ENCODE measurements at regions not wholly inside any gene's neighbourhood (a gene's known extent, or its start where the extent isn't known, plus 50 kb on each side); places are given as distances from the start of the nearest gene placed in this dataset.
A peak's percentile ranks its signal among the peaks of the same experiment; 100 is the strongest.
"Not testable (repeated sequence)": the region's sequence is repeated elsewhere in the genome, so short reads cannot be mapped to it uniquely, and the experiment has no call there.

DNA sequence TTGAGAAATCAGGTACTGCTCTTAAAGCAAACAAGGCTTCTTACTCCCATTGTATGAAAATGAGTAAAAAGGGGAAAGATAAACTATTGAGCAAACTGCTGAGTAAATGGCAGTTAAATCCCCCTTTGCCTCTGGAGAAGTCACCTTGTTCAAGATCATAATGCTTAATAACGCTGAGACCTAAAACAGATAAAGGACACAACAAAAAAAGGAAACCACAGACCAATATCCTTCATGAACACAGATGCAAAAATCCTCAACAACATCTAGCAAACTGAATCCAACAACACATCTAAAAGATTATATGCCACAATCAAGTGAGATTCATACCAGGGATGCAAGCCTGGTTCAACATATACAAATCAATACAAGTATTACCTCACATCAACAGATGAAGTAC, 109.0 kb upstream of the MDM1 start:
- TF ChIP-seq TAF1 (IDR thresholded peaks at IDR 0.05; ENCODE audit: borderline replicate concordance, low read depth, low read length) (no peak), POLR2AphosphoS5 (IDR thresholded peaks at IDR 0.05; ENCODE audit: low read depth, low read length) (no peak), POLR2A (IDR thresholded peaks at IDR 0.05; ENCODE audit: low read depth, low read length) (no peak)
- DNase-seq (ENCODE audit: insufficient read length) = no peak
- FAIRE-seq = peak; percentile 9

DNA sequence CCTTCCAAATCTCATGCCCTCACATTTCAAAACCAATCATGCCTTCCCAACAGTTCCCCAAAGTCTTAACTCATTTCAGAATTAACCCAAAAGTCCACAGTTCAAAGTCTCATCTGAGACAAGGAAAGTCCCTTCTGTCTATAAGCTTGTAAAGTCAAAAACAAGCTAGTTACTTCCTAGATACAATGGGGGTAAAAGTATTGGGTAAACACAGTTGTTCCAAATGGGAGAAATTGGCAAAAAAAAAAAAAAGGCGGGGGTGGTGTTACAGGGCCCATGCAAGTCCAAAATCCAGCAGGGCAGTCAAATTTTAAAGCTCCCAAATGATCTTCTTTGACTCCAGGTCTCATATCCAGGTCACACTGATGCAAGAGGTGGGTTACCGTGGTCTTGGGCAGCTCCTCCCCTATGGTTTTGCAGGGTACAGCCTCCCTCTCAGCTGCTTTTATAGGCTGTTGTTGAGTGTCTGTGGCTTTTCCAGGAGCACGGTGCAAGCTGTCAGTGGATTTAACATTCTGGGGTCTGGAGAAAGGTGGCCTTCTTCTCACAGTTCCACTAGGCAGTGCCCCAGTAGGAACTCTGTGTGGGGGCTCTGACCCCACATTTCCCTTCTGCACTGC, 110.3 kb upstream of the MDM1 start:
- FAIRE-seq; DNase-seq (ENCODE audit: insufficient read length): not testable (repeated sequence)

DNA sequence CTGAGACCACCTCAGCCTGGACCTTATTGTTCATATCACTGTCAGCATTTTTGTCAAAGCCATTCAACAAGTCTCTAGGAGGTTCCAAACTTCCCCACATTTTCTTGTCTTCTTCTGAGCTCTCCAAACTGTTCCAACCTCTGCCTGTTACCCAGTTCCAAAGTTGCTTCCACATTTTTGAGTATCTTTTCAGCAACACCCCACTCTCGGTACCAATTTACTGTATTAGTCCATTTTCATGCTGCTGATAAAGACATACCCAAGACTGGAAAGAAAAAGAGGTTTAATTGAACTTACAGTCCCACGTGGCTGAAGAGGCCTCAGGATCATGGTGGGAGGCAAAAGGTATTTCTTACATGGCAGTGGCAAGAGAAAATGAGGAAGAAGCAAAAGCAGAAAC, 111.5 kb upstream of the MDM1 start:
- DNase-seq (ENCODE audit: insufficient read length); FAIRE-seq: not testable (repeated sequence)

GRCh38 chr12:68445824-68446223, 113.7 kb upstream of the MDM1 start:
- DNase-seq (ENCODE audit: insufficient read length) (no peak), FAIRE-seq (no peak)
- no peak for TF ChIP-seq TAF1 (IDR thresholded peaks at IDR 0.05; ENCODE audit: borderline replicate concordance, low read depth, low read length)
- no peak for TF ChIP-seq POLR2A (IDR thresholded peaks at IDR 0.05; ENCODE audit: low read depth, low read length)
- TF ChIP-seq POLR2AphosphoS5 (IDR thresholded peaks at IDR 0.05; ENCODE audit: low read depth, low read length) = no peak

DNA sequence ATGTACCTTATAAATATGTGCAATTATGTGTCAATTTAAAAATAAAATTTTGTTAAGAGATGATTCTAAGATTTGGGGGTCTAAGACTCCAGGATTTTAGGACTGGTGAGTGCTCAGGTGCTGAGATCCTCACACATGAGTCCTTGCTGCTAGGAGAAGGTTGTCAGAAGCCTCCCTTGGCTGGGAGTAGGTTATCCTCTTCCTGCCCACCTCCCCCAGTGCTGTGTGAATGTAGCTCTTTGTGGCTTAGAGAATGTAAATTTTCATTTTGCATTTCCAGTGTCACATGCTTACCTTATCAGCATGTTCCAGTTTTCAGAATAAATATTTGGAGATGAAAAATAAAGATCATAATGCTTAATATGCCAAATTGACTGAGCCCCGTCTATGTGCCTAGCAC, 114.2 kb upstream of the MDM1 start:
- no peak for DNase-seq (ENCODE audit: insufficient read length)
- FAIRE-seq = no peak
- no peak for TF ChIP-seq POLR2A (IDR thresholded peaks at IDR 0.05; ENCODE audit: low read depth, low read length)
- TF ChIP-seq TAF1 (IDR thresholded peaks at IDR 0.05; ENCODE audit: borderline replicate concordance, low read depth, low read length) = no peak
- no peak for TF ChIP-seq POLR2AphosphoS5 (IDR thresholded peaks at IDR 0.05; ENCODE audit: low read depth, low read length)

DNA sequence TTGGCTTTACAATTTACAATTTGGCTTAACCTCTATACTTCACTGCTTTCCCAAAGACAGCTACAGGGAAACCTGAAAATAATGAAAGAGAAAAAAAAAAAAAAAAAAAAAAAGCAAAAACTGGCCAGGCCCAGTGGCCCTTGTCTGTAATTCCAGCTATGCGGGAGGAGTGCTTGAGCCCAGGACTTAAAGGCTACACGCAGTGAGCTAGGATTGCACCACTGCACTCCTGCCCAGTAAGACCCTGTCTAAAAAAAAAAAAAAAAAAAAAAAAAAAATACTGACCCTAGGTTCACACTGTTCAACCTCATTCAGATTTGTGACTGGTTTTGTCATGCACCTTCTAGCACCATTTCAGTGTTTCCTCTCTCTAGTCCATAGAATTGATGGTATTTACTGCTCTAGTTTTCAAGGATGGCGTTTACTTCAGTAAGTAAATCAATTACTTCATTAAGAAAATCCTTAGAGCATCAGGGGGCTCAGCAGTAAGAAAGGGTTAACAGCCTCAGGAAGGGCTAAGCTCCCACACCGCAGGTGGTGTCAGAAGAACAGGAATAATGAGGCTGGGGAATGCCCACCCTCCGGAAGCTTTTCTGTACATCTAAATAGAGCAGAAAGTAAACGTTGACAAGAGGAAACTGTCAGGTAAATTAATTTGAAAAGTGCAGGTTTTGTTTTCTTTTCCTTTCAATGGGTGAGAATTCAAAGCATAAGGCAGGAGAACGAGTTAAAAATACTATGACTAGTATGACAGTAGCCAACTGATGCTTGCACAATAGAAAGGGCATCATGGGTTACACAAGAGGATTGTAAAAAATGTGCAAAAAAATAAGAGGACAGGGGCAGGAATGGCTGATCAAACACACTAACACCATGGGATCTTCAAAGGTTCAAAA, 115.0 kb upstream of the MDM1 start:
- FAIRE-seq (no peak), DNase-seq (ENCODE audit: insufficient read length) (no peak)
- TF ChIP-seq POLR2AphosphoS5 (IDR thresholded peaks at IDR 0.05; ENCODE audit: low read depth, low read length) (no peak), TAF1 (IDR thresholded peaks at IDR 0.05; ENCODE audit: borderline replicate concordance, low read depth, low read length) (no peak), POLR2A (IDR thresholded peaks at IDR 0.05; ENCODE audit: low read depth, low read length) (no peak)

DNA sequence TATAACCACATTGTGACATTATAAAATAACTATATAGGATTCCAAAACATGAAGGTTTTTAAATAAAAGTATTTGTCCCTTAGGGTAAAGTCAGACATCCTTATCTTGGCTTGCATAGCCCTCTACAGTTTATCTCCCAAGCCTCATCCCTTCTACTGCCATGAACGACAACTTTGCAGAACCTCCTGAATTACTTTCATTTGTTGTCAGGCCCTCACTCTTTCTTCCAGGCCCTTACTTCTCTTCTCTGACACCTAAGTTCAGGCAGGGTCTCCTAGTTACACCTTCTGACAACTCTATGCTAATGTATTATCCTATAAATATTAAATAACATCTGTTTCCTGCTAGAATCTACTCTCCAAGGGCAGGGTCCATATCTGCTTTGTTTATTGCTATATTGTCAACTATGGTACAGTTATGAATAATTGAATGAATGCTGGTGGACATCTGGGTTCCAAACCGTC, 115.7 kb upstream of the MDM1 start:
- FAIRE-seq = peak; percentile 5
- DNase-seq (ENCODE audit: insufficient read length) = no peak
- TF ChIP-seq TAF1 (IDR thresholded peaks at IDR 0.05; ENCODE audit: borderline replicate concordance, low read depth, low read length) (no peak), POLR2A (IDR thresholded peaks at IDR 0.05; ENCODE audit: low read depth, low read length) (no peak), POLR2AphosphoS5 (IDR thresholded peaks at IDR 0.05; ENCODE audit: low read depth, low read length) (no peak)

DNA sequence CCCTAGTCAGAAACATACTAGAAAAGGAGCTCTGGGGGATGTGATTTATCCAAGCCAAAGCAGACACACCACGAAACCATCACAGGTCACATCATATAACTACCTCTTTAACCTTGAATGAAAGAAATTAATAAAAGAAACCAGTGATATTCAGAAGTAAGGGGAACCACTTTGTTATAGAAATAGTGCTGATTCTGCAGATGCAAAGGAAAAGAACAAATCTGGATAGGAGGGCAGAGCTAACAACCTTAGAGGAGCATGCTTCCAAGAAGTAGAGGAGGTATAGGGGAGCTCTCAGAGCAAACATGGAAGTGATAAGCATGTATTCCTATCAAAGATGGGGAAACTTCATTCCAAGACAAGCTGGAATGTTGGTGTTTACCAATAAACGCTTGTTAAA, 117.0 kb upstream of the MDM1 start:
- no peak for DNase-seq (ENCODE audit: insufficient read length)

DNA sequence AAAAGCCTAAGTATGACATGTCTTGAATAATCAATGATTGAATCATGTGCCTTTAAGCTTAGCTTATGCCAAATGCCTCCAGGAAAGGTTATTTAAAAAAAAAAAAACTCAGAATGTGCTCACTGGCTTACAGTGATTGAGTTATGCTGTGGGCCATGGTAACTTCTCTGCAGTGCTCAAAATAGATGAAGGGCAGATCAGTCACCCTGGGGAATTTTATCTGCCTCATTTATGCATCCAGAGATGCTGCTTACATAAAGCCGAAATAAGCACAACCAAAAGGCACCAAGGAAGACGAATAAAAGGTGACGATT, 118.7 kb upstream of the MDM1 start:
- DNase-seq (ENCODE audit: insufficient read length) (no peak), FAIRE-seq (no peak)

More for the DNA sequence above, 117.0 kb upstream of the MDM1 start:
- TF ChIP-seq POLR2AphosphoS5 (IDR thresholded peaks at IDR 0.05; ENCODE audit: low read depth, low read length) (no peak), POLR2A (IDR thresholded peaks at IDR 0.05; ENCODE audit: low read depth, low read length) (no peak), TAF1 (IDR thresholded peaks at IDR 0.05; ENCODE audit: borderline replicate concordance, low read depth, low read length) (no peak)
- FAIRE-seq = no peak

DNA sequence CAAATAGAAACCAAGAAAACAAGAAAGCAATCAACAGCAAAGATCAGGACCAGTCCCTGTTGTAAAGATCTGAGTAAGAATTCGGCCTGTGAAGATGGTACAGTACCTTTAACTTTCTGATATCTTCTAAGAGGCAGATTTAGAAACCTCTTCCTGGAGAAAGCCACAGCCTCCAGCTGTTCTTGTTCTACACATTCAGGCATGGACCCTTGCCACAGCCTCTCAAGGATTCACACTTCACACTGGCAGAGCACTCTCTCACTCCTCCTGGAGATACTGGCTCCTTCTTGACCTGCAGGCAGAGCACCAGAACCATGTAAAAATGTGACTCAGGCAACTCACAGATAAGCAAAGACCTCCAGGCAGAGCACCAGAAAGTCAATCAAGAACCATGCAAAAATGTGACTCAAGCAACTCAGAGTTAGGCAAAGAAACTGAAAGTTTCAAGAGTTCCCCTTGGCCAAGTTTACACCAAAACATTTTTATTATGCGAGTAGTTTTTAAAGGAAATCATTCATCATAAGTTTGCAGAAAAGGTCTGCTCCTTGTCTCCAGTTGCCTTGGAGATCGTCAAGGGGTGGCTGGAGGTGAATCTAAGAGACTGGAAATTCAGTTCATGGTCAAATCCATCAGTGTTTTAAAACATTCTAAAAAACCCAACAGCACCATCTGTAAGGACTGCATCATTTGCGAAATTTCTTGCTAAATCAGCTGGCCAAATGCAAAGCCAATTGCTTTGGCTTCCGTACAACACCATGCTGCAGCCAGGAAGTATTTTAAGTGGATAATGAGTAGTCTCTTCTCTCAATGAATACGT, 119.3 kb upstream of the MDM1 start:
- FAIRE-seq (peak; percentile 92), DNase-seq (ENCODE audit: insufficient read length) (peak; percentile 4)
- TF ChIP-seq POLR2AphosphoS5 (IDR thresholded peaks at IDR 0.05; ENCODE audit: low read depth, low read length) (peak; percentile 28; the same call in 1 of the 2 replicates), POLR2A (IDR thresholded peaks at IDR 0.05; ENCODE audit: low read depth, low read length) (no peak), TAF1 (IDR thresholded peaks at IDR 0.05; ENCODE audit: borderline replicate concordance, low read depth, low read length) (0 out of 2 replicates have a peak, but pooled peaks have one; percentile 15)

More for the DNA sequence above, 118.7 kb upstream of the MDM1 start:
- TF ChIP-seq POLR2A (IDR thresholded peaks at IDR 0.05; ENCODE audit: low read depth, low read length) (no peak), POLR2AphosphoS5 (IDR thresholded peaks at IDR 0.05; ENCODE audit: low read depth, low read length) (no peak), TAF1 (IDR thresholded peaks at IDR 0.05; ENCODE audit: borderline replicate concordance, low read depth, low read length) (no peak)

- no peak for TF ChIP-seq POLR2A (IDR thresholded peaks at IDR 0.05; ENCODE audit: low read depth, low read length)
- TF ChIP-seq TAF1 (IDR thresholded peaks at IDR 0.05; ENCODE audit: borderline replicate concordance, low read depth, low read length) = no peak
- TF ChIP-seq POLR2AphosphoS5 (IDR thresholded peaks at IDR 0.05; ENCODE audit: low read depth, low read length) = no peak
- DNase-seq (ENCODE audit: insufficient read length) (no peak), FAIRE-seq (peak; percentile 5)
Measured at GRCh38 chr12:68452078-68452715, 120.0 kb upstream of the MDM1 start.

All from GM12892 (cell line).